ENCODE measurements at regions not wholly inside any gene's neighbourhood (a gene's known extent, or its start where the extent isn't known, plus 50 kb on each side); places are given as distances from the start of the nearest gene placed in this dataset.

GRCh38 chrY:13551246-13551645 lies 71.4 kb upstream of the UTY start:
- no peak overlapping the region for H2BK20ac ChIP-seq (ENCODE audit: low read length)
- no peaks in the 10 kb centered on the region for H3K79me2 ChIP-seq (ENCODE audit: control insufficient read depth in 1 of 2, insufficient read depth in 2 of 2, low read length in 2 of 2)
- no peak overlapping the region for H2AFZ ChIP-seq (ENCODE audit: low read length)
- no peak overlapping the region for H3K14ac ChIP-seq (ENCODE audit: insufficient read length)
- no peak overlapping the region for H4K8ac ChIP-seq (ENCODE audit: extremely low read depth, insufficient read depth, low read length)
- no peak overlapping the region for H3K9ac ChIP-seq (replicated peaks in 1 of 4; ENCODE audit: extremely low read depth in 1 of 4, low read depth in 3 of 4, low read length in 3 of 4)
- H2BK12ac ChIP-seq (ENCODE audit: low read depth, low read length) = no peak overlapping the region
- H3K27ac ChIP-seq (ENCODE audit: low read depth, low read length) = no peak overlapping the region
- no peaks in the 10 kb centered on the region for H3K4me1 ChIP-seq (replicated peaks in 1 of 4; ENCODE audit: control insufficient read depth in 3 of 4, insufficient read depth in 4 of 4, low read length in 3 of 4)
- no peak overlapping the region for H3K18ac ChIP-seq (ENCODE audit: extremely low read depth, low read length)
- H4K5ac ChIP-seq (ENCODE audit: insufficient read length, low read depth, low read length) = no peak overlapping the region
- no peak for FAIRE-seq
- ChIA-PET POLR2A (ENCODE audit: partially characterized antibody) (no interaction called here), CTCF (ENCODE audit: partially characterized antibody) (no interaction called here)
- H2BK120ac ChIP-seq (replicated peaks; ENCODE audit: low read depth, low read length) = no peak overlapping the region
- H3K4me3 ChIP-seq (ENCODE audit: extremely low read depth in 1 of 4, insufficient read depth in 2 of 4, low read depth in 3 of 4, low read length in 4 of 4) = no peak overlapping the region
- no peak overlapping the region for H2BK5ac ChIP-seq (ENCODE audit: low read depth, low read length)
- H3K36me3 ChIP-seq (ENCODE audit: control insufficient read depth in 2 of 4, insufficient read depth in 4 of 4, low read length in 3 of 4) = no peaks in the 10 kb centered on the region
- no peaks in the 10 kb centered on the region for H4K20me1 ChIP-seq (replicated peaks in 1 of 2; ENCODE audit: control insufficient read depth in 1 of 2, insufficient read depth in 2 of 2, low read length in 2 of 2)
- no peaks in the 10 kb centered on the region for H3K79me1 ChIP-seq (ENCODE audit: low read depth, low read length)
- 77% methylated on average over 1 of the region's 1 CpG; no CpG with 5 or more reads in 1 of the 2 experiments for WGBS, 2 experiments (ENCODE audit: extremely low coverage in 1 of 2, insufficient coverage in 1 of 2, insufficient read length in 1 of 2, insufficient replicate concordance in 2 of 2, low coverage in 1 of 2, low lambda C conversion rate in 2 of 2, missing lambda C conversion rate in 1 of 2)
- no peaks in the 10 kb centered on the region for H3K23me2 ChIP-seq (ENCODE audit: low read depth, low read length)
- no peak overlapping the region for H3K4me2 ChIP-seq (ENCODE audit: insufficient read depth in 1 of 2, low read depth in 2 of 2, low read length in 2 of 2)
- H2BK15ac ChIP-seq (ENCODE audit: low read length) = no peak overlapping the region
- H3K9me3 ChIP-seq (ENCODE audit: insufficient read depth in 2 of 2, low read depth in 1 of 2, low read length in 1 of 2) = no peaks in the 10 kb centered on the region
- H3K23ac ChIP-seq (ENCODE audit: insufficient read length) = no peak overlapping the region
- no peak overlapping the region for H3K4ac ChIP-seq (replicated peaks; ENCODE audit: insufficient read length, low read depth, low read length)
- H3K27me3 ChIP-seq (replicated peaks in 1 of 4; ENCODE audit: control insufficient read depth in 3 of 4, extremely low read depth in 1 of 4, insufficient read depth in 3 of 4, low read length in 3 of 4) = no peaks in the 10 kb centered on the region
- no peak overlapping the region for H2AK5ac ChIP-seq (ENCODE audit: low read depth, low read length)
- H4K91ac ChIP-seq (replicated peaks; ENCODE audit: insufficient read length, low read length) = no peak overlapping the region
- TF ChIP-seq CHD7 (IDR thresholded peaks at IDR 0.05; ENCODE audit: insufficient replicate concordance, low read length) = no peak
- DNase-seq (ENCODE audit: low read depth in 1 of 2, low spot score in 2 of 2) = no peak
- H3K56ac ChIP-seq (replicated peaks; ENCODE audit: insufficient read length, low read depth, low read length) = no peak overlapping the region
